GM19351 (cell line): ENCODE measurements at regions not wholly inside any gene's neighbourhood (a gene's known extent, or its start where the extent isn't known, plus 50 kb on each side); places are given as distances from the start of the nearest gene placed in this dataset.
"Not testable (repeated sequence)": the region's sequence is repeated elsewhere in the genome, so short reads cannot be mapped to it uniquely, and the experiment has no call there.

Source experiments
- ATAC-seq: cut with Tn5 transposase; IDR thresholded peaks from one replicate; pipeline ENCODE4 v1.9.1; 2021; ENCODE audit warnings: mild to moderate bottlenecking, moderate library complexity; ENCODE audit not compliant: unreplicated experiment

DNA sequence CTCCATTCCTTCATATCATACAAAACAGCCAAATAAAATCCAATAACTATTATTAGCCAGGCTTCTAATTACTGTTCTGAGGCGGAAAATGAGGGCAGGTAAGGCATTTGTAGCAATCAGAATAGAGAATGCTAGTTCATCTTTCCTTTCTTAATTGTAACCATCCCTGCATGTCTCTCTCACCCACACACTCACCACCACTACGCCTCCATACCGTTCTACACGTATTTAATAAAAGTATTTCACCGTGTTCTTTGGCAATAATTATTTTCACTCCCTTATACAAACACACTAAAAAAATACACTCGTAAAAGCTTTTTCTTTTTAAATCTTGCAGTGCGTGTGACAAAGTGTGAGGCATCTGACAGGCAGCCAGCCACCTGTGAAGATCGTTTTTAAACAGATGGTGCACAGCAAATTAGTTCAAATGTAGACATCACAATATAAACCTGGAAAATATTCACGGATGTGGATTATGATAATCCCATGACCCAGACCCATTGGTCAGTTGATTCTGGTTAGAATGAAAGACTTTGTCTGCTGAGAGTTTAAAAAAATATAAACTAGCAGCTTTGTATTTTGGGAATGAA, 653.6 kb downstream of the REEP3 start:
- no peak for ATAC-seq

DNA sequence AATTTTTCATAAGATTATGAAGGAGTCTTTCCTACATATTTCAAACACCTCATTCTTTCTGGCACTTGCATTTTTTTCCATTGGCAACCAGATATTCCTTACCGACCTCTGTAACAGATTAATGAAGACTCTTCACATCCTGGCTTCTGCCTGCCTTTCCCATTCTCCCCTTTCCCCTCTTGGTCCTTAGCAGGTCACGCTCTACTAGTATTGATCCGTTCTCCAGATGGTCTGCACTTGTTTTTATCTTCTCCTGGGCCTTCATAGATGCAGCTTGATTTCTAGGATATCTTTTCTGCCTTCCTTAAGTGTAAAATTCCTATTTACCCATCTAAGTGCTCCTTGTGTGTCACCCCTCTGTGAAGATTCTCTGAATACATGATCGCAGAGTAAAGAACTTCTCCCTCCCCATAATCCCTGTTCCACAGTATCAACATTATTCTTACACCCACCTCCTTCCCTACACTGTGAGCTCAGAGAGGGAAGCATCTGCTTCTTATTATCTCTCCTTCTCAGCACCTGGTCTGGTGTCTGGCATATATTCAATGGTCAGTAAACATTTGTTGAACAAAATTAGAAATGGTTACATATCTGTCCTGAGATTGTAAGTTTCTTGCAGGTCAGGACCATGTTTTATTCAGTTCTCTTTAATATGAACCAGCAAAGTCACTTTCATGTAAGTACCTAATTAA, 654.2 kb downstream of the REEP3 start:
- no peak for ATAC-seq

DNA sequence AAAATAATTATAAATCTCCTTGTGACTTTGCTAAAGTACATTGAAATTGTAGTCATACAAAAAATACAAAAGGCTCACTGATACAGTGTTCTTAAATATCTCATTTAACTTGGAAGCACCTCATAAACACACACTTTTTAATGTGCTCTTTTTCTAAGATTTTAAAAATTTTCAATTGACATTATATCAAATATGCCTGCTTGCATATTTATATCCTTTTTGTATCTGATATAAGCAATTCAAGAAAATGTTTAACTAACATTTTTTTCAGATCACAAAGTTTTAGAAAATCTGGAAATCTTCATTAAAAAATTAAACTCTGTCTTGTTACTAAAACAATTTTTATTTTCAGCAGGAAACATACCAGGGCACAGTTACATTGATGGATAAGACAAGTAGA, 661.5 kb downstream of the REEP3 start:
- no peak for ATAC-seq

DNA sequence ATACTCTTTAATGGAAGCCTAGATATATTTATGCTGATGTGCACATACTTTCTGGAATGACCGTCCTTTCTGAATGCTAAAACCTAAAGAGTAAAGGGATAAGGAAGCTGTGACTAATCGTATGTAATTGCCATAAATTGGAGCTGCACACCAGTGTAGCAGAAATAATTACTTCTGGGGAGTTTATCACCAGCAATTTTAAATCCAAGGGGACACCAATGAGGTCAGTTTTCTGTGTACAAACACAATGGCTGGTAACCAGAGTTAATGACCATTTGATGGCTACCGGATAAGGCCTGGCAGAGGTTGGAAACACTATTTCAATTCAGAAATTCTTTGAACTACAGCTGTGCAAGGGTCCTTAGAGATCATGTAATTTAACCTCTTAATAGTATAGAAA, 670.1 kb downstream of the REEP3 start:
- no peak for ATAC-seq

DNA sequence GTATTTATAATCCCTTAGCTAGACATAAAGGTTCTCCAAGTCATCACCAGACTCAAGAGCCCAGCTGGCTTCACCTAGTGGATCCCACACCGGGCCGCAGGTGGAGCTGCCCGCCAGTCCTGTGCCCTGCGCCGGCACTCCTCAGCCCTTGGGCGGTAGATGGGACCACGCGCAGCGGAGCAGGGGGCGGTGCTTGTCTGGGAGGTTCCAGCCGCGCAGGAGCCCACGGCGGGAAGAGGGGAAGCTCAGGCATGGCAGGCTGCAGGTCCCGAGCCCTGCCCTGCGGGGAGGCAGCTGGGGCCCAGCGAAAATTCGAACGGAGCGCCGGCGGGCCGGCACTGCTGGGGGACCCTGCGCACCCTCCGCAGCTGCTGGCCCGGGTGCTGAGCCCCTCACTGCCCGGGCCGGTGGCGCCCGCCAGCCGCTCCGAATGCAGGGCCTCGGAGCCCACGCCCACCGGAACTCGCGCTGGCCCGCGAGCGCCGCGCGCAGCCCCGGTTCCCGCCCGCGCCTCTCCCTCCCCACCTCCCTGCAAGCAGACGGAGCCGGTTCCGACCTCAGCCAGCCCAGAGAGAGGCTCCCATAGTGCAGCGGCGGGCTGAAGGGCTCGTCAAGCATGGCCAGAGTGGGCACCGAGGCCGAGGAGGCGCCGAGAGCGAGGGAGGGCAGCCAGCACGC, 675.6 kb downstream of the REEP3 start:
- no peak for ATAC-seq

DNA sequence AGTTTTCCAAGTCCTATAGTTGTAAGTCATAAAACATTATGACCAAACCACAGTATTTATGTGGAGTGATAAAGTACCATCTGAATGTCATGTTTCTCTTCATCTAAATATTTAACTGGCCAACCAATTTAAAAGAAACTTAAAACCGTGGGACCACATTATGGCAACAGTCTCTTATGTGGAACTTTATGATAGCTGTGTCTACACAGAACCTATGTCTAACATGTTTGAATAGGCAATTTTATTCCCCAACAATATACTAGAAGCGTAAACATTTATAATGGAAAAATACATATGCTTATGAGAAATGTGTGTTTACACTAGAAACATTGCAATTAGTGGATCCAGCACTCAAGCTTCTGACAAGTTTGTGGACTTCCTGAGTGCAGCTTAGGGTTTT, 680.7 kb downstream of the REEP3 start:
- ATAC-seq: no peak

DNA sequence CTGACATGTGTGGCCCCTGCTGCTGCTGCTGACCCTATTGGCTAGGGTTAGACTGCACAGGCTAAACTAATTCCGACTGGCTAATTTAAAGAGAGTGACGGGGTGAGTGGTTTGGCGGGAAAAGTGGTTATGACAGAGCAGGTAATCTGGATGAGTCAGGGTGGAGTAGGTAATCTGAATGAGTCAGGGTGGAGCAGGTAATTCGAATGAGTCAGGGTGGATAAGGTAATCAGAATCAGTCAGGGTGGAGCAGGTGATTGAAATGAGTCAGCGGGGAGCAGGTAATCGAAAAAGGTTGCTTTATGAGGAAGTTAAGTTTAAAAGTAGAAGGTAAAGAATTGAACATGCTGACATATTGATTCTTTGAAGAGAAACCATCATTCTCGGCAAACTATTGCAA, 683.3 kb downstream of the REEP3 start:
- not testable (repeated sequence) for ATAC-seq

DNA sequence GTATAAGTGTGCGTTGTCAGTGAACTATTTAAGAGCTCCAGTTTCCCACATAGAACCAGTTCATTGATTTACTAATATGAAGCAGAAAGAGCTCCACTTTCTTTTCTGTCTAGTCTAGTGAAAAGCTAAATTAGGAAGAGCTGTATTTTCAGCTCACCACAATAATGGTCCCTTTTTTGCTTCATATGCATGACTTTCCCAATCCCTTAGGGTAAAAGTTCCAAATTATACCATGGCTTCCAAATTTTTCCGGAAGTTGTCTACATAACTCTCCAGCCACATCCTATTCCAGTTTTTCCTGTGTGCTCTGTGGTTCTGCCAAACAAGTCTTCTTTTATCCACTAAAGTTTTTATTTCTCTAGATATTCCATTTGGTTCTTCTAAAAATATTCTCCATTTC, 685.2 kb downstream of the REEP3 start:
- no peak for ATAC-seq

DNA sequence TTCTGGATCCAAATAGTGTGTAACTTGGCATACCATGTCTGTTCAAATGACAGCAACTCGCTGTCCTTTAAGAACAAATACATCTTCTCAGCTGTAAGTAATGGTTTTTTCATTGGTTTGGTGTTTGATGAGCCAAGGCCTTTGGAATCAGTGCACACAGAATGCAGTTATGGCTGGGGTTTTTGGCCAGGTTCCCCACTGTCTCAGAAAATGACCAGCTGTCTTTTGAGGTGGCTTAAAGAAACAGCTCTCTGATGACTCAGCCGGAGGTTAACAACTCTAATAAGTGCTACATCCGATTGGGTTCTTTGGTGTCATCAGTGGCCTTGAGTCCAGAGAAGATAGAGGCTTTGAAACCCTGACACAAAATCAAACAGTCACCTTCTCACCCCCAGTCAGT, 688.4 kb downstream of the REEP3 start:
- no peak for ATAC-seq

DNA sequence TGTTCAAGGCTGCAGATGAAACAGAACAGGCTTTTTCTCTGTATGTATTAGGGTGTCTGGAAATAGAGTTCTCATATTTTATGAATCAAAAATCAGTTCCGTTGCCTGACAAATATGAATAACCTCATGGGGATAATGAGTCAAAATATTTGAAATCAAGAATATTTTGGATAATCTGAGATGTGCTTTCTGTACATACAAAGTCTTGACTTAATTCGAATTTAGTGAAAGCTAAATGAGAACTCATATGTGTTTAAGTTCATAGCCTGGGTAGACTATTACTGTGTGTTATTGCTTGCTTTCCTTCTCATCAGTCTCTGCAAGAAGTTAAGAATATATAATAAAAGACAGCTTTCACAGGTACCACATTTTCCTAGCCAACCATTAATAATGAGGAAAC, 689.0 kb downstream of the REEP3 start:
- ATAC-seq: no peak

DNA sequence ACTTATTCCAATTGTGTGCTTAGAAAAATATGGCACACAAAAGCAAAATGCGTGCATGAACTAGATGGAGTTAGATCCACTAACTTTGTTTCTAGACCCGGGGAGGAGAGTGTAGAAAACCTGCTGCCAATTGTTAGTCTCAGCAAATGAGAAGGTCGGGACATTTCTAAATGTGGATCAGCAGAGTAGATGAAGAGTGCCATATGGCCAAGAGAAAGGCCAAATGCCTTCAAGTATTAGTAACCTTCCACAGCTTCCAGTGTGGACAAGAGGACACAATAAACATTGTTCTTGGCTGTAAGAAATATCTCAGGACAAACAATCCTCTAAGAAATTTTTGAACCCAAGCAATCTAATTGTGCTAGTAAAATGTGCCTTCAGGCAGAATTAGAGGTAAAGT, 690.3 kb downstream of the REEP3 start:
- no peak for ATAC-seq

DNA sequence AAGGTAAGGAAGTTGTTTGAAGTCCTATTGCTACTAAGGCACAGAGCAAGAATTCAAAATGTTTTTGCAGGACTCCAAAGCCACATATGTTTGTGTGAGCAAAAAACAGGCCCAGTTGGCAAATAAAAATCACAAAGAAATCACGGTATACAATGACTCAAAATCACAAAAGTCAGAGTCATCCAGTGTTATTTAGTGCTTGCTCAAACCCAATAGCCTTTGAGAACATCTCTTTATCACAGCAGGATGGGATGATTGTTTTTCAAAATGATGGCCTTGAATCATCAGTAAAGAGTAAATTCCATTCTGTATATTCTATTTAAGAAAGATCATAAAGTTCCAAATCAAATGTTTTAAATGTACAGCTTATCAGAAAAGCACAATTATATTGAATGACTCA, 693.9 kb downstream of the REEP3 start:
- no peak for ATAC-seq

DNA sequence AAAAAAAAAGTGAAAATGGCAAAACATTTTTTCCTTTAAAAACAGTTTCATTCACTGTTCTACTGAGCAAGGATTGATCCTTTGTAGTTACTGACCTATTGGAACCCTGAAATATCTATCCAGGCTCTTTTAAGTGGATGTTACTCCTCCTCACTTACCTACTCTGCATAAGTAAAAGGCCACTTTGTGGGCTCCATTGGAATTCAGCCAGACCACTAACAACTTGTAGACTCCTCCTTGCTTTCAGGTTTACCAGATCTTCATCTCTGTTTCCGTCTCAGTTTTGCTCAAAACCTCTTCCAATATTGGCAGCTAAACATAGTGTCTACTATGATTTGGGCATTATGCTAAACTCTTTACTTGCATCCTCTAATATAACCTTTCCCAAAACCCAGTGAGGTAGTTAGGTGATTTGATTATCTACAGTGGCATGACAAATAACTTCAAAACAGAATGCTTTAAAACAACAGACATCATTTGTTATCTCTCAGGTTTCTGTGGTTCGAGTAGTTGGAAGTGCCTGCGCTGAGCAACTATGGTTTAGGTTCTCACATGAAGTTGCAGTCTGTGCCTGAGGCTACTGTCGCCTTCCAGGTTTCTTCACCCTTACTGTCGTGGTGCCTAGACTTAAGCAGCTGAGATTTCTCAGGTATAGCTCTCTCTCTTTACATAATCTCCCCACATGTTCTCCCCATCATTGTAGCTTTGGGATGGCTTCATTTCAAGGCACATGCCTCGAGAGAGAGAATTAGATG, 698.2 kb downstream of the REEP3 start:
- no peak for ATAC-seq

DNA sequence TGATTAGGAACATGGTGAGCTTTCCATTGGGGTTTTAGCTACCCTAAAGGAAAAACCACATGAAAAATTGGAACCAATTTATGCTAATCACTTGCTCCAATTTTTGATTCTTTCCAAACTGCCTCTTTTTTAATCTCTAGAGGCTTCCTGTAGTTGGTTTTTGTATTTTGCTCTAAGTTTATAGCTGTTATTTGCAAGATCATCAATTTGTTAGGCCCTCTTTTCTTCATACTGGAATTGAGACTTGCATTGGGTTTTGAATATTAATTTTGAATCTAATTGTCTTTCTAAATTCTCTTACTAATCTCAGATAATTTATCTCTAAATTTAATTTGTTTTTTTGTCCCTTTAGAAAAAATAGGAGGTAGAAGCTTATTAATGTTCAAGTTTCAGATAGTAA, 713.3 kb downstream of the REEP3 start:
- no peak for ATAC-seq

DNA sequence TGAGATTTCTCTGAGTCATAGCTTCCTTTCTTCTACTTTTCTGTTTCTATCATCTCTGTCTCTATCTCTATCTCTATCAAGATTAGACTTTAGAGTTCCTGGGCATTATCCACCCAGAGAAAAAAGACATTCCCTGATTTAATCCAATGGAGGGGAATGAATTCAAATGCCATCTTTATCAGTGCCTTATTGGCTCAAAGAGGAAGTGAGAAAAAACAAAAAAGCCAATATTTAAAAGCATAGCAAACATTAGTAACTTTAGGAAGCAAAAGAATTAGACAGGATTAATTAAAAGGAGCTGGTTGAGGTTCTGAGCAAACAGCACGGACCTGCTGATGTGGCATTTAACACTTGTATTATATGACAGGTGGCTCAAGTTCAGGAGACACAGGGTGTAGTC, 736.5 kb downstream of the REEP3 start:
- no peak for ATAC-seq

DNA sequence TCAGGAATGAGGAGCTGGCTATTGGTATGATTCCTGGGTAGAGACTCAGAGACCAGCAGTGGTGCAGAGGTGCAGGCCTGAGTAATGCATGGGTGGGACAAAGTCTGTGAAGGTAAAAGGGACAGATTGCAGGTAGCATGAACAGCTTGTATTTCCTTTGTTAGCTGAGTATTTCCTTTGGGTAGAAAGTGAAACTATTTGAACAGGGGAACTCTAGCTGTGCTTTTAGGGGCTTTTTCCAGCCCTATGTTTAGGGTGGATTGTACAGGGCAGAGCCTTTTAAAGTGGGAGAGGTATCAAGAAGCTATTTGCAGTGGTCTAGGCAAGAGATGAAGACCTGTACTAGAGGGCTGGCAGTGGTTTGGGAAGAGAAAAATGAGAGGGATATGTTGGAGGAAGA, 739.9 kb downstream of the REEP3 start:
- ATAC-seq: peak; percentile 77

DNA sequence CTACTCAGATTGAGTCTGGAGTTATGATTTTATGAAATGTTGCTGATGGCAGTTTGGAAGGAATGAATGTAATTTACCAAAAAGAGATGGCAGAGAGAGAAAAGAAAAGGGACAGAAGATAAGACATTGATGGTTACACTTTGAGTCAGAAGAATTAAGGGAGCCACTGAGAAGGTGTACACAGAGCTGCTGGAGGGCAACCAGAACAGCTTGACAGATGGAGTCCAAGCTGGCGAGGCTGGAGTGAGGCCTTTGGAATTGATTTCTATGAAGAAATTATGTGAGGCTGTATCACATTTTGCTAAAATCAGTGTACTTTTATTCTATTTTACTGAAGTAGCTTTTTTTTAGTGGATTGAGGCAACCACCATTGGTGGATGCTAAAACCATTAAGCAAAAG, 740.5 kb downstream of the REEP3 start:
- no peak for ATAC-seq

DNA sequence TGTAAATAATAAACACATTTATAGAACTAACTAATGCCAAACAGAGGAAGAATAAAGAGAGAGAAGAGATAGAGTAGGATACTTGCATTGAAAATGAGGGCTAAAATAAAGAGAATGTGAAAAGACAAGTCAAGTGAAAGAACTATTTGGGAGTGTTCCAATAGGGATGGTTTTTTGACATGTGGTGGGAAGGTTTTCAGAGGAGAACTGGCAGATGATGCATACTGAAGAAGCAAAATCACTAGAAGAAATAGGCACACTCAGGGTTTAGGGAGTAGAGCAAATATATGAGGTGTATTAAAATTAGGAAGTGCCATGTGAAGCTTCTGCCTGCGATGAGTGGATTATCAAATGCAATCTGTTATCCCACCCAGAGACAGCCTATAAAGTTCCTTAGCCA, 744.8 kb downstream of the REEP3 start:
- no peak for ATAC-seq

DNA sequence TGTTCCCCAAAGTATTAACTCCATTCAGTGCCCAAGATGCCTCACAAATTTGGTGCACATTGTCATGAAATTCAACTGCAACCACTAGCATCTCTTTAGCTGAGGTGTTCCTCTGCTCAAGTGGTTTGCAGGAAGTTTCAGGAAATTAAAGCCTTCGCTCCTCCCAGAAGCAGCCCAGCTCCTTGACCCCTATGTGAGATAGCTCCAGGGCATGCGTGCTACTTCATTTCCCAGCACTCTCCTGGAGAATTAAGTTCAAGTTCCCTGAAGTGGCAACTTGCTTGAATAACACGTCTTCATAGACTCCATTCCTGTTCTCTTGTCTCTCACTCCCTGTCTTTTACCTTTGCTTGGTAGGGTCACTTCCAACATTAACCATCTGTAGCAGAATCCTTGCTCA, 750.3 kb downstream of the REEP3 start:
- no peak for ATAC-seq

DNA sequence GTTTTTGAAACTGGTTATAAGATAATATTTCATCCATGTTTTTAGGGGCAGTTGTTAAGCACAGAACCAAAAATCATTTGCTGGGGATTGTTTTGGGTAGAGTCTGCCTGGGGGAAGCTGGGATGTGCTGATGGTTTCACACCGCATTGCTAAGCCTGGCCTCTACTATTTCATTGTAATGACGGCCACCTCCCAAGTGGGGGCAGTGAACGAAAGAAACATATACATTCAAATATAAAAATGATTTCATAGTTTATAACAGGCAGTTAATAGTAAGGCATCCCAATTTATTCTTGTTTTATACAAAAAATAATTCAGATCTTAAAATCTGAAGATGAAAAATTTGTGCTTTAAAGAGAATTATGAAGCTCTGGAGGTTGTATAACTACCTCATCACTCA, 750.8 kb downstream of the REEP3 start:
- ATAC-seq: peak; percentile 31

DNA sequence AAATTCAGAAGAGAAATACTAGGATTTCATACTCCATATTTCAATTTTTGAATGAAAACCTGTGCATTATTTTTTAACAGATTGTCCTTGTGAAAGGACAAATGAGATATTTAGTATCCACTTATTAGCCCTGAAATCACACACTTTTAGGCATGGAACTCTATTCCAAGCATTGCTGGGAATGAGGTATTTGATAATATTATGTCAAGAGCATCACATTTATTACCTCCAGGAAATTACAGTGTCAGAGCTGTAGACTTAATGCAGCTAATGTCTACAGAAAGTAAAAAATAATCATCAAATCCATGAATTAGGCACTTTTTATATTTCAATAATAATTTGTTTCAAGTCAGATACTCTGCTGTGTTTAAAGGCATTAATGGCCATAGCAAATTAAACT, 753.8 kb downstream of the REEP3 start:
- no peak for ATAC-seq

DNA sequence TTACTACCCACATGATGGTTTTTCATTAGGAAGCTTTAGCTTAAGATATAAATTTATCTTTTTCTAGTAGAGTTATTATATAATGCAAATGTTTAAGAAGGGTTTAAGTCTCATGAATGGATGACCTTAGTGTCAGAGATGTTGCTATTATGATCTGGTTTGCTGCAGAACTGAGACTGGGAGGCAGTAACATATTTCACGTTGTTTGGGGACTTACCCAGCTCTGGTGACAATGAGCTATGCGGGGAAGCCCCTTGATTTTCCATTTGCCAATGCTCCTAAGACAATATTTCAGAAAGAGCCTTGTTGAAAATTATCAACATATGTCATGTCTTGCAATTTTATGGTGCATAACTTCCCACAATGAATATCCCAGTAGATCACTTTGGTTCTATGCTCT, 754.6 kb downstream of the REEP3 start:
- peak; percentile 73 for ATAC-seq
